ENCODE measurements at regions not wholly inside any gene's neighbourhood (a gene's known extent, or its start where the extent isn't known, plus 50 kb on each side); places are given as distances from the start of the nearest gene placed in this dataset.

DNA sequence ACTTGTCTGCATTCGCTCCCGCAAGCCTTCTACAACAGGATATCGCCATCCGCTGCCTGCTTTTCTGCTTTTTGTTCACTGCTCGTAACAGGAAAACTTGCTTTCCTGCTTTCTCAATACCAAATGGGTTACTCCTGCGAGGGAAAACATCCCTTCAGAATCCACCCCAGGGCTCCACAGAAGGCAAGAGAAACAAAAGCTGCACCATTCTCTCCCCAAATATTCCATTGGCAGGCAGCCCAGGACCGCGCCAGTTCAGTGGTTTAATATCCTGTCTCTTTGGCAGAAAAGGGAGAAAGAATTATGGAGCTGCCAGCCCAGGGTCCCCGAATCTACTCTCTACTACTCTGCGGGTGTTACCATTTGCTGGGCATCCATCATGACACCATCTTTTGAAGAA lies 84.7 kb upstream of the DOCK9 start:
- DNase-seq (peak; percentile 30), ATAC-seq (ENCODE audit: low read depth) (peak; percentile 24)
- Histone ChIP-seq H2AK9ac (replicated peaks; ENCODE audit: low read depth, low read length, poor library complexity) (no peak overlapping the region), H3K4ac (ENCODE audit: low read depth, low read length) (peak overlapping the region; percentile 65), H4K20me1 (ENCODE audit: insufficient read depth, low read length) (peaks cover 3% of the 10 kb centered on the region; the same call in 1 of the 2 replicates), H4K5ac (ENCODE audit: low read depth, low read length) (no peak overlapping the region), H3K36me3 (ENCODE audit: control insufficient read depth, insufficient read depth, low read length) (no peaks in the 10 kb centered on the region), H3K79me1 (ENCODE audit: low read depth in 1 of 2, low read length in 2 of 2) (peaks cover 0 to 43% of the 10 kb centered on the region in 2 experiments; a peak in 2 of 4 replicates), H3K9ac (ENCODE audit: low read depth, low read length) (no peak overlapping the region), H3K4me2 (ENCODE audit: low read depth, low read length) (peak overlapping the region; percentile 54), H3K27me3 (ENCODE audit: control insufficient read depth, insufficient read depth, low read length) (no peaks in the 10 kb centered on the region), H3K9me1 (ENCODE audit: insufficient read depth, low read length) (peaks cover 6% of the 10 kb centered on the region), H3K9me3 (ENCODE audit: control insufficient read depth, insufficient read depth, low read length) (peaks cover 4% of the 10 kb centered on the region), H3K56ac (ENCODE audit: extremely low read depth, insufficient read depth, low read length) (peak overlapping the region; percentile 17; the same call in 1 of the 2 replicates), H3K4me3 (ENCODE audit: insufficient read depth, low read depth, low read length) (no peak overlapping the region), H2BK15ac (ENCODE audit: low read depth, low read length) (peak overlapping the region; percentile 81; the same call in 1 of the 3 replicates), H2AFZ (replicated peaks; ENCODE audit: low read length, poor library complexity) (peak overlapping the region; percentile 38), H3K27ac (ENCODE audit: insufficient read depth, low read length) (no peak overlapping the region), H2BK20ac (ENCODE audit: low read depth, low read length) (peak overlapping the region; percentile 68), H3K14ac (replicated peaks; ENCODE audit: low read depth, low read length) (peak overlapping the region; percentile 74), H3K4me1 (ENCODE audit: control insufficient read depth, insufficient read depth, low read length) (peaks cover 12% of the 10 kb centered on the region), H2BK5ac (ENCODE audit: low read depth, low read length, poor library complexity, severe bottlenecking) (no peak overlapping the region), H2AK5ac (ENCODE audit: low read depth, low read length) (peak overlapping the region; percentile 65; the same call in 1 of the 2 replicates), H3K23ac (ENCODE audit: low read depth, low read length) (peak overlapping the region; percentile 25; the same call in 1 of the 2 replicates), H4K8ac (ENCODE audit: low read depth in 2 of 2, low read length in 2 of 2) (peak overlapping the region in 1 of 2 experiments; percentile 58; a peak in 2 of 4 replicates), H4K91ac (ENCODE audit: insufficient read depth, low read depth, low read length) (peak overlapping the region; percentile 35; the same call in 1 of the 2 replicates), H2BK120ac (ENCODE audit: low read depth, low read length) (peak overlapping the region; percentile 49), H3K18ac (ENCODE audit: low read depth, low read length) (no peak overlapping the region)
- in situ Hi-C loops (cut with MboI; ENCODE audit: low sequenced_read_pairs) (no loop called here), dilution Hi-C loops (cut with HindIII; ENCODE audit: low sequenced_read_pairs, unreplicated experiment) (no loop called here), intact Hi-C loops (cut with micrococcal nuclease) (no loop called here)
- BruUV-seq (replicated peaks) = no TSS peak
- ChIA-PET CTCF (no interaction called here), POLR2A (ENCODE audit: unreplicated experiment) (no interaction called here)
- WGBS, 2 experiments (ENCODE audit: extremely low coverage in 2 of 2, insufficient read length in 1 of 2) = 41% methylated on average over 4 of the region's 10 CpGs; no CpG with 5 or more reads in 1 of the 2 experiments
- TF ChIP-seq SMC3 (IDR thresholded peaks at IDR 0.05; ENCODE audit: low read depth, low read length) (no peak), ELK1 (IDR thresholded peaks at IDR 0.05; ENCODE audit: borderline replicate concordance, low read depth, low read length) (no peak), RCOR1 (IDR thresholded peaks at IDR 0.05; ENCODE audit: insufficient replicate concordance, low read length) (no peak), NFE2L2 (IDR thresholded peaks at IDR 0.05; ENCODE audit: low read depth, low read length) (no peak), CHD1 (IDR thresholded peaks at IDR 0.05; ENCODE audit: low read depth, low read length) (no peak), CEBPB (IDR thresholded peaks at IDR 0.05; ENCODE audit: low read depth, low read length) (no peak), RAD21 (IDR thresholded peaks at IDR 0.05; ENCODE audit: low read length) (no peak), MAFK (IDR thresholded peaks at IDR 0.05; ENCODE audit: low read depth, low read length) (no peak), POLR2A (IDR thresholded peaks at IDR 0.05; ENCODE audit: low read depth, low read length) (no peak), RFX5 (IDR thresholded peaks at IDR 0.05; ENCODE audit: low read depth, low read length) (no peak), BHLHE40 (IDR thresholded peaks at IDR 0.05; ENCODE audit: low read depth, low read length) (no peak), MAZ (IDR thresholded peaks at IDR 0.05; ENCODE audit: borderline replicate concordance, low read depth, low read length) (no peak), MXI1 (IDR thresholded peaks at IDR 0.05; ENCODE audit: borderline replicate concordance, low read depth, low read length) (no peak), FOS (IDR thresholded peaks at IDR 0.05; ENCODE audit: low read depth, low read length) (no peak)
- TF ChIP-seq, protein P1, sequence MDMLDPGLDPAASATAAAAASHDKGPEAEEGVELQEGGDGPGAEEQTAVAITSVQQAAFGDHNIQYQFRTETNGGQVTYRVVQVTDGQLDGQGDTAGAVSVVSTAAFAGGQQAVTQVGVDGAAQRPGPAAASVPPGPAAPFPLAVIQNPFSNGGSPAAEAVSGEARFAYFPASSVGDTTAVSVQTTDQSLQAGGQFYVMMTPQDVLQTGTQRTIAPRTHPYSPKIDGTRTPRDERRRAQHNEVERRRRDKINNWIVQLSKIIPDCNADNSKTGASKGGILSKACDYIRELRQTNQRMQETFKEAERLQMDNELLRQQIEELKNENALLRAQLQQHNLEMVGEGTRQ (IDR thresholded peaks at IDR 0.05; ENCODE audit: low read depth, low read length) = no peak
- TF ChIP-seq, protein P2, sequence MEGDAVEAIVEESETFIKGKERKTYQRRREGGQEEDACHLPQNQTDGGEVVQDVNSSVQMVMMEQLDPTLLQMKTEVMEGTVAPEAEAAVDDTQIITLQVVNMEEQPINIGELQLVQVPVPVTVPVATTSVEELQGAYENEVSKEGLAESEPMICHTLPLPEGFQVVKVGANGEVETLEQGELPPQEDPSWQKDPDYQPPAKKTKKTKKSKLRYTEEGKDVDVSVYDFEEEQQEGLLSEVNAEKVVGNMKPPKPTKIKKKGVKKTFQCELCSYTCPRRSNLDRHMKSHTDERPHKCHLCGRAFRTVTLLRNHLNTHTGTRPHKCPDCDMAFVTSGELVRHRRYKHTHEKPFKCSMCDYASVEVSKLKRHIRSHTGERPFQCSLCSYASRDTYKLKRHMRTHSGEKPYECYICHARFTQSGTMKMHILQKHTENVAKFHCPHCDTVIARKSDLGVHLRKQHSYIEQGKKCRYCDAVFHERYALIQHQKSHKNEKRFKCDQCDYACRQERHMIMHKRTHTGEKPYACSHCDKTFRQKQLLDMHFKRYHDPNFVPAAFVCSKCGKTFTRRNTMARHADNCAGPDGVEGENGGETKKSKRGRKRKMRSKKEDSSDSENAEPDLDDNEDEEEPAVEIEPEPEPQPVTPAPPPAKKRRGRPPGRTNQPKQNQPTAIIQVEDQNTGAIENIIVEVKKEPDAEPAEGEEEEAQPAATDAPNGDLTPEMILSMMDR (conservative IDR thresholded peaks at IDR 0.05; ENCODE audit: low read depth, low read length) = no peak
